ENCODE measurements at regions not wholly inside any gene's neighbourhood (a gene's known extent, or its start where the extent isn't known, plus 50 kb on each side); places are given as distances from the start of the nearest gene placed in this dataset.

DNA sequence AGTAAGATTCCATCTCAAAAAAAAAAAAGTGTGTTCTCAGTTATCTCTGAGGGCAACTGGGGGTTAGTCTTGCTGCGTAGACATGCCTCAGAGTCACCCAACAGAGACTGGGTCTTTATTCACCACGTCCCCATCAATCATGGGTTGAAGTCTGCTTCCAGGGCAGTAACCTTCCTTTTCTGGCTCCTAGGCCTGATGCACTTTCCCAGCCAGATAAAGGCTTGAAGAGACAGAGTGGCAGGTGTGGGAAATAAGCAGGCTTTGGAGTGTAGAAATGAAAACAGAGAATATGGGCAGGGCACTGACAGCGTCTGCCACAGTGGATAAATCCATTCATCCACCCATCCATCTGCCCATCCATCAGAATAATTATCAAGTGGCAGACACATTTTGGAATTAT is 134.1 kb upstream of the LGALSL start:
- Histone ChIP-seq H3K27ac (ENCODE audit: low read depth, low read length) (no peak overlapping the region), H3K36me3 (ENCODE audit: insufficient read depth, low read length) (no peaks in the 10 kb centered on the region), H3K4me1 (ENCODE audit: insufficient read depth, low read length) (peaks cover 4% of the 10 kb centered on the region), H3K9me3 (ENCODE audit: low read length) (no peaks in the 10 kb centered on the region), H3K4me3 (ENCODE audit: low read length) (no peak overlapping the region), H3K27me3 (ENCODE audit: insufficient read depth, low read length, poor library complexity, severe bottlenecking) (no peaks in the 10 kb centered on the region)
- ChIA-PET CTCF (no interaction called here), POLR2A (no interaction called here)
- no peak for DNase-seq
- no peaks in the 10 kb centered on the region for H3K9me3 Mint-ChIP-seq
- H3K27me3 Mint-ChIP-seq, result no peaks in the 10 kb centered on the region
- no peak overlapping the region for H3K4me3 Mint-ChIP-seq
- peaks cover 7 to 15% (median 8%) of the 10 kb centered on the region in 3 donors for H3K4me1 Mint-ChIP-seq
- H3K27ac Mint-ChIP-seq, result no peak overlapping the region
- peaks cover 0 to 3% (median 0%) of the 10 kb centered on the region in 3 donors for H3K36me3 Mint-ChIP-seq

DNA sequence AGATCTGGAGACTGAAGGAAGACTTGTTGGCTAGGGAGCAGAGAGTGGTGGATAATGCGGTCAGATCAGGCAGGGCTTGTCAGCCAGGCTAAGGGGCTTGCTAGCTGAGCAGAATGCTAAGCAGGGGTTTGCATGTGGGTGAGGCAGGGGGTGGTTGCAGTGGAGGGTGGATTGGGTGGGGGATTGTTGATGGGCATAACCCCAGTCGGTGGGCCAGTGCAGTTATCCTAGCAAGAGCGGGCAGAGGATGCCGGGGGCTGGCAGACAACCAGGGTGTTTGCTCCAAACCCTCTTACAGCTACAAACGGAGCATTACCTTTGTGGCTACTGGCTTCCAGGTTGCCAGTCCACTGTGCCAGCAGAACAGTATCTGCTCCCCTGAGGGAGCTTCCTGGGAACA is 131.5 kb upstream of the LGALSL start:
- DNase-seq, result no peak
- ChIA-PET POLR2A (no interaction called here), CTCF (interaction anchor here (1.4 kb wide), 1 partner anchor 9 kb away, joined by 5 read pairs; no protein-coding TSS in a partner anchor)
- Histone ChIP-seq H3K36me3 (ENCODE audit: insufficient read depth, low read length) (no peaks in the 10 kb centered on the region), H3K27ac (ENCODE audit: low read depth, low read length) (no peak overlapping the region), H3K9me3 (ENCODE audit: low read length) (no peaks in the 10 kb centered on the region), H3K27me3 (ENCODE audit: insufficient read depth, low read length, poor library complexity, severe bottlenecking) (no peaks in the 10 kb centered on the region), H3K4me3 (ENCODE audit: low read length) (no peak overlapping the region), H3K4me1 (ENCODE audit: insufficient read depth, low read length) (peaks cover 29% of the 10 kb centered on the region)
- Mint-ChIP-seq H3K4me3 (no peak overlapping the region), H3K27me3 (no peaks in the 10 kb centered on the region), H3K9me3 (no peaks in the 10 kb centered on the region), H3K36me3 (peaks cover 0 to 3% (median 0%) of the 10 kb centered on the region in 3 donors), H3K4me1 (peaks cover 32 to 38% (median 34%) of the 10 kb centered on the region in 3 donors), H3K27ac (no peak overlapping the region)

DNA sequence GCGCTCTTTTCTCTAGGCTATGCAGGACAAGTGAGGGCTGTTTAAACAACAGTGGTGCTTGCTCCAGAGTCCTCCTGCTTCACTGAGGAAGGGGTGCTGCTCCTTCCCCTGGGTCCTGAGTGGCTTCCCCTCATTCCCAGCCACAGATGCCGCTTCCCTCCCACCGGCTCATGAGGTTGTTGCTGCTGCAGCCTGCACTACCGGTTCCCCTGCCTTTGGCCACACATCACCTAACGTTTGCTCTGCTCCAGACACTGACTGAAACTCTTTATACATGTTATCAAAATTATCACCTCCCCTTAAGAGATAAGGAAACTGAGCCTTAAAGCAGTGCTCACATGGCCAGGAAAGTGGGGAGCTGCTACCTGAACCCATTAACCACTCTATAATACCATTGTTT is 130.8 kb upstream of the LGALSL start:
- no peaks in the 10 kb centered on the region for H3K27me3 Mint-ChIP-seq
- peaks cover 37% of the 10 kb centered on the region for H3K4me1 ChIP-seq (ENCODE audit: insufficient read depth, low read length)
- no peaks in the 10 kb centered on the region for H3K9me3 Mint-ChIP-seq
- H3K4me1 Mint-ChIP-seq, result peaks cover 40 to 46% (median 41%) of the 10 kb centered on the region in 3 donors
- POLR2A ChIA-PET, result no interaction called here
- CTCF ChIA-PET, result interaction anchor here (1.4 kb wide), 1 partner anchor 8 kb away, joined by 5 read pairs; no protein-coding TSS in a partner anchor
- no peaks in the 10 kb centered on the region for H3K36me3 ChIP-seq (ENCODE audit: insufficient read depth, low read length)
- no peak overlapping the region for H3K27ac ChIP-seq (ENCODE audit: low read depth, low read length)
- H3K27ac Mint-ChIP-seq, result no peak overlapping the region
- no peaks in the 10 kb centered on the region for H3K27me3 ChIP-seq (ENCODE audit: insufficient read depth, low read length, poor library complexity, severe bottlenecking)
- H3K36me3 Mint-ChIP-seq, result peaks cover 0 to 3% (median 0%) of the 10 kb centered on the region in 3 donors
- no peak overlapping the region for H3K4me3 Mint-ChIP-seq
- H3K4me3 ChIP-seq (ENCODE audit: low read length), result no peak overlapping the region
- DNase-seq, result no peak
- H3K9me3 ChIP-seq (ENCODE audit: low read length), result no peaks in the 10 kb centered on the region

DNA sequence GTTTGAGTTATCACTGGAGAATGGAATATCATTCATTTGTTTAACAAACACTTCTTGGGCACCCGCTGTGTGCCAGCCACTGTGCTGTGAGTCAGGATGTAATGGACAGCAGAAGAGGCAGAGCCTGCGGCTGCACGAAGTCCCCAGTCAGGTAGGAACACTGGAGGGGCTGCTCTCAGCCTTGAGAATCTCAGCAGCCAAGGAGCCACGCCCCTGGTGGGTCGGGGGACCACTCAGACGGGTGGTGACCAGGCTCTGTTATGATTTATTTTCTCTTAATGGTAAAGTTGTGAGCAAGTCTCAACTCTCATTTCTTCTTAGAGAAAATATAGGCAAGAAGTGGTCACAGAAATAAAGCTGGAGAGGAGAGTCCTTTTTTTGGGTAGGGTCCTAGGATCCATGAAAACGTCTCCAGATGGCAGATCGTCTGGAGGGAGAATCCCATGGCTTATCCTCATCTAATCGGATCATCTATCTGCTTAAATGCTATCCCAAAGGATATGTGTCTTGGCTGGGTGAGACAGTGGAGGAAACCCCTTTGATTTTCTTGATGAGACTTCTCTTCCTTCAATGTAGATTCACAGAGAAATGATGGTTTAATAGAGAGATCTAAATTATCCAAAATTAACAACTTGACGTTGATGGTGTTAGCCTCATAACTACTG is 129.1 kb upstream of the LGALSL start:
- no peaks in the 10 kb centered on the region for H3K27me3 ChIP-seq (ENCODE audit: insufficient read depth, low read length, poor library complexity, severe bottlenecking)
- CTCF ChIA-PET, result interaction anchor here (1.0 to 9.6 kb wide), 5 partner anchors 31 to 285 kb away, joined by 3 to 184 read pairs (median 3); no protein-coding TSS in a partner anchor
- Mint-ChIP-seq H3K4me3 (peak overlapping the region in 1 of 7 donors; percentile 62), H3K27ac (peak overlapping the region; percentile 45 to 99 (median 90)), H3K27me3 (no peaks in the 10 kb centered on the region), H3K36me3 (no peaks in the 10 kb centered on the region), H3K4me1 (peaks cover 43 to 48% (median 45%) of the 10 kb centered on the region in 3 donors), H3K9me3 (no peaks in the 10 kb centered on the region)
- peaks cover 40% of the 10 kb centered on the region for H3K4me1 ChIP-seq (ENCODE audit: insufficient read depth, low read length)
- H3K9me3 ChIP-seq (ENCODE audit: low read length), result no peaks in the 10 kb centered on the region
- H3K36me3 ChIP-seq (ENCODE audit: insufficient read depth, low read length), result no peaks in the 10 kb centered on the region
- H3K27ac ChIP-seq (ENCODE audit: low read depth, low read length), result no peak overlapping the region
- H3K4me3 ChIP-seq (ENCODE audit: low read length), result no peak overlapping the region
- DNase-seq, result no peak
- POLR2A ChIA-PET, result no interaction called here

DNA sequence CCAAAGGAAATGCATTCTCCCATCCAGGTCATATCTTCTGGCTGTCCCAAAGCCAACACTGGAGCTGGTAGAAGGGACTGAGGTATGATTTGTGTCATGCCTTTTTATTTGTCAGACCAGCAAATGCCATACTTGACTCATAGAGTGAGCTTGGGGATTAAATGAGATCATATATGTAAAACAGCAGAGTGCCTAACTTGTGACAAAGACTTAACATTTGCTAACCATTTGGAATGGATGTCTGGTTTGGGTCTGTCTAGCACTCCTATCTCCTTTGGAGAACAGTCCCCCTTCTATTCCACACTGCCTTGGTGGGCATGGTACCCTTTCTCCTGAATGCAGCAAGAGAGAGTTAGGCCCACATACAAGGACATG is 128.5 kb upstream of the LGALSL start:
- Mint-ChIP-seq H3K36me3 (no peaks in the 10 kb centered on the region), H3K27me3 (no peaks in the 10 kb centered on the region), H3K27ac (peak overlapping the region; percentile 45 to 99 (median 92)), H3K4me1 (peaks cover 43 to 48% (median 45%) of the 10 kb centered on the region in 3 donors), H3K9me3 (no peaks in the 10 kb centered on the region), H3K4me3 (peak overlapping the region; percentile 71 to 93 (median 84))
- DNase-seq, result no peak
- Histone ChIP-seq H3K4me1 (ENCODE audit: insufficient read depth, low read length) (peaks cover 41% of the 10 kb centered on the region), H3K4me3 (ENCODE audit: low read length) (peak overlapping the region; percentile 27), H3K27me3 (ENCODE audit: insufficient read depth, low read length, poor library complexity, severe bottlenecking) (no peaks in the 10 kb centered on the region), H3K9me3 (ENCODE audit: low read length) (no peaks in the 10 kb centered on the region), H3K36me3 (ENCODE audit: insufficient read depth, low read length) (no peaks in the 10 kb centered on the region), H3K27ac (ENCODE audit: low read depth, low read length) (no peak overlapping the region)
- ChIA-PET POLR2A (interaction anchor here (1.0 to 2.2 kb wide), 2 partner anchors 41 to 198 kb away, joined by 3 to 7 read pairs; partner anchors contain the start of gene AFTPH), CTCF (interaction anchor here (1.0 to 9.6 kb wide), 7 partner anchors 31 to 284 kb away, joined by 3 to 184 read pairs (median 3); no protein-coding TSS in a partner anchor)

DNA sequence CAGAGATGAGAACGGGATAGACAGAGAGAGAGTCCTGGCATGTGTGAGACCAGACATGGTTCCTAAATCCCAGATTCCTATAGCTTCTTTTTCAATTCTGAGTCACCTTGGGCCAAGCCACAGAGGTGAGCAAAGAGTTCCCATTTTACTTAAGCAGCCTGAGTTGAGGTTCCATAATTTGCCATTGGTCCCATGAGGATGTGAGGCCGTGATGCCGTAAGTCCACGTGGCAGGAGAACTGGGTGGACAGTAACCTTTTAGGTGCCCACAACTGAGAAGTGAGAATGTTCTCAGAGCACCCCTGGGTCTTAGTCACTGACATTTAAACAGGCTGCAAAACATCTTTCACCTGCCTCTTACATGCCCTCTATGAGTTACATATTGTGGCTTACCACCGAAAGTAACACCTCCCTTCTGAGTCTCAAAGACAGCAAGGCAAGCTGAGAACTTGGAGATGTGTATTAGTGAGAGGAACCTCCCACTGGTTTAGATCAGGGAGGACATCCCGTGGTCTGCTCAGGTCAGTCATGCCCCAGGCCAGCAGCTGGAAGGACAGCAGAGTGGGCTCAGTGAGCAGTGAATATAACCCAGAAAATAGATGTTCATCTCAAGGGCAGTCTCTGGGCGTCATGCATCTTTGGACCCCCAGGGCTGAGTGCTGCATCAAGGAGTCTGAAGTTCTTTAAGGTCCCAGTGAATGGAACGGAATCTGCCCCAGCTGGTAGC is 127.9 kb upstream of the LGALSL start:
- H3K27ac ChIP-seq (ENCODE audit: low read depth, low read length), result no peak overlapping the region
- Mint-ChIP-seq H3K9me3 (no peaks in the 10 kb centered on the region), H3K4me1 (peaks cover 47 to 52% (median 50%) of the 10 kb centered on the region in 3 donors)

DNA sequence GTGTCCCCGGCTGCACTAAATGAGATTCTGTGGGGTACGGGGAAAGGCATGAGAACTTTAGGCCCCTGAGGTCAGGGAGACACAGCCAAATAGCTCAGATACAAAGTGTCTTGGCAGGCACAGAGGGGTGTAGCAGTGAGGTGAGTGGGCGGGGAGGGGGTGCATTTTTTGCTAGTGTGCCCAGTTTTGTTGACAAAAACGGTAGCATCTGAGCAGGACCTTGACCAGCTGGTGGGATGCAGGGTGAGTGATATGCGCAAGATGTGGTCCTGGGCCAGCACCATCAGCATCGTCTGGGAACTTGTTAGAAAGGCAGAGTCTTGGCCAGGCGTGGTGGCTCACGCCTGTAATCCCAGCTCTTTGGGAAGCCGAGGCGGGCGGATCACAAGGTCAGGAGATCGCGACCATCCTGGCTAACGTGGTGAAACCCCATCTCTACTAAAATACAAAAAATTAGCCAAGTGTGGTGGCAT is 127.3 kb upstream of the LGALSL start:
- Histone ChIP-seq H3K27ac (ENCODE audit: low read depth, low read length) (no peak overlapping the region), H3K4me1 (ENCODE audit: insufficient read depth, low read length) (peaks cover 50% of the 10 kb centered on the region), H3K9me3 (ENCODE audit: low read length) (no peaks in the 10 kb centered on the region), H3K36me3 (ENCODE audit: insufficient read depth, low read length) (no peaks in the 10 kb centered on the region), H3K4me3 (ENCODE audit: low read length) (peak overlapping the region; percentile 27), H3K27me3 (ENCODE audit: insufficient read depth, low read length, poor library complexity, severe bottlenecking) (no peaks in the 10 kb centered on the region)
- ChIA-PET CTCF (interaction anchor here (0.9 to 9.6 kb wide), 11 partner anchors 9 to 283 kb away, joined by 3 to 184 read pairs (median 4); no protein-coding TSS in a partner anchor), POLR2A (interaction anchor here (0.6 to 2.2 kb wide), 4 partner anchors 43 to 308 kb away, joined by 3 to 7 read pairs (median 3); partner anchors contain the start of gene AFTPH)
- Mint-ChIP-seq H3K27ac (peak overlapping the region; percentile 65 to 99 (median 94)), H3K9me3 (no peaks in the 10 kb centered on the region), H3K4me3 (peak overlapping the region; percentile 71 to 93 (median 84)), H3K4me1 (peaks cover 48 to 52% (median 51%) of the 10 kb centered on the region in 3 donors), H3K27me3 (peaks cover 0 to 1% of the 10 kb centered on the region in 2 donors), H3K36me3 (no peaks in the 10 kb centered on the region)
- DNase-seq, result no peak

More for the DNA sequence above, 127.9 kb upstream of the LGALSL start:
- Histone ChIP-seq H3K9me3 (ENCODE audit: low read length) (no peaks in the 10 kb centered on the region), H3K4me1 (ENCODE audit: insufficient read depth, low read length) (peaks cover 47% of the 10 kb centered on the region), H3K36me3 (ENCODE audit: insufficient read depth, low read length) (no peaks in the 10 kb centered on the region), H3K4me3 (ENCODE audit: low read length) (peak overlapping the region; percentile 27), H3K27me3 (ENCODE audit: insufficient read depth, low read length, poor library complexity, severe bottlenecking) (no peaks in the 10 kb centered on the region)
- Mint-ChIP-seq H3K4me3 (peak overlapping the region; percentile 71 to 93 (median 84)), H3K27ac (peak overlapping the region; percentile 65 to 99 (median 94)), H3K36me3 (no peaks in the 10 kb centered on the region), H3K27me3 (peaks cover 0 to 1% of the 10 kb centered on the region in 2 donors)
- CTCF ChIA-PET, result interaction anchor here (0.9 to 9.6 kb wide), 9 partner anchors 8 to 283 kb away, joined by 3 to 184 read pairs (median 4); no protein-coding TSS in a partner anchor
- DNase-seq, result peak; percentile 5 to 76 (median 62)
- POLR2A ChIA-PET, result interaction anchor here (0.6 to 2.2 kb wide), 4 partner anchors 42 to 307 kb away, joined by 3 to 7 read pairs (median 3); partner anchors contain the start of gene AFTPH

Measured in CD8-positive, alpha-beta memory T cell (primary cell).